Adrenal gland (tissue), 5 donors: ENCODE measurements at regions not wholly inside any gene's neighbourhood (a gene's known extent, or its start where the extent isn't known, plus 50 kb on each side); places are given as distances from the start of the nearest gene placed in this dataset.

Source experiments
- POLR2A ChIP-seq, 2 donors: fragments of 450-650 bp; IDR thresholded peaks; one replicate each; pipeline ENCODE4 v1.6.1; 2017; ENCODE audit warnings: antibody characterized with exemption in 2 of 2, mild to moderate bottlenecking in 2 of 2, moderate library complexity in 1 of 2
- TF ChIP-seq, protein P1 (sequence below), 6 experiments: fragments of 450-650 bp in 4 of 6; fragments of 200-600 bp in 2 of 6; sonication (generic) in 1 of 6; IDR thresholded peaks; 1 replicate in 5 of 6; 2 replicates in 1 of 6; pipeline versions ENCODE4 v1.5.1 to v1.8.0; 2016 to 2021; ENCODE audit warnings: antibody characterized with exemption in 6 of 6, mild to moderate bottlenecking in 2 of 6, moderate library complexity in 1 of 6
- donor health status: DM: no; HTN: no; CAD: no.

DNA sequence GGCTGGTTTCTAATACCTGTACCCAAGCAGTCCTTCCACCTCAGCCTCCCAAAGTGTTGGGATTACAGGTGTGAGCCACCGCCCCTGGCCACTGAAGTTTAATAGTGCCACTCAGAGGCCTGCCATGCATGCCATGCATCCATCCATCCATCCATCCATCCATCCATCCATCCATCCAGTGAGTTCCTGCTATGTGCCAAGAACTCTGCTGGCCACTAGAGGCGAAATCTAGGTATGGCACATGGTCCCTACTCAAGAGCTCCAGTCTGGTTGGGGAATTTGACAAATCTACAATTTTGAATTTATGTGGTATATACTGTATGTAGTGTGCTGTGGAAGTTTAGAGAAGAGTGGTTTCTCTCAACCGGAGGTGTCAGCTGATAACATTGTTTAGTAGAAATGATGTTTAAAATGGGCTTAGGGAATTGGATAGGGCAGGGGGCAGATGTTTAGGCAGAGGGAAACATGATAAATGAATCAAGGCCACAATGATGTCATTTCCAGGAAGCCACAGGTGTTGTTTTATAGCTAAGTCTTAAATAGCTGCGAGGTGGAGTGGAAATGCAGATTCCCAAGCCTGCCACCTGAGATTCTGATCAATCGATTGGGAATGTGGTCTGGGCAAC is 384.4 kb upstream of the C2CD4B start:
- TF ChIP-seq, protein P1, sequence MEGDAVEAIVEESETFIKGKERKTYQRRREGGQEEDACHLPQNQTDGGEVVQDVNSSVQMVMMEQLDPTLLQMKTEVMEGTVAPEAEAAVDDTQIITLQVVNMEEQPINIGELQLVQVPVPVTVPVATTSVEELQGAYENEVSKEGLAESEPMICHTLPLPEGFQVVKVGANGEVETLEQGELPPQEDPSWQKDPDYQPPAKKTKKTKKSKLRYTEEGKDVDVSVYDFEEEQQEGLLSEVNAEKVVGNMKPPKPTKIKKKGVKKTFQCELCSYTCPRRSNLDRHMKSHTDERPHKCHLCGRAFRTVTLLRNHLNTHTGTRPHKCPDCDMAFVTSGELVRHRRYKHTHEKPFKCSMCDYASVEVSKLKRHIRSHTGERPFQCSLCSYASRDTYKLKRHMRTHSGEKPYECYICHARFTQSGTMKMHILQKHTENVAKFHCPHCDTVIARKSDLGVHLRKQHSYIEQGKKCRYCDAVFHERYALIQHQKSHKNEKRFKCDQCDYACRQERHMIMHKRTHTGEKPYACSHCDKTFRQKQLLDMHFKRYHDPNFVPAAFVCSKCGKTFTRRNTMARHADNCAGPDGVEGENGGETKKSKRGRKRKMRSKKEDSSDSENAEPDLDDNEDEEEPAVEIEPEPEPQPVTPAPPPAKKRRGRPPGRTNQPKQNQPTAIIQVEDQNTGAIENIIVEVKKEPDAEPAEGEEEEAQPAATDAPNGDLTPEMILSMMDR (IDR thresholded peaks at IDR 0.05): peak; percentile 16 to 45 (median 37)
- no peak for TF ChIP-seq POLR2A (IDR thresholded peaks at IDR 0.05)
